ENCODE measurements at regions not wholly inside any gene's neighbourhood (a gene's known extent, or its start where the extent isn't known, plus 50 kb on each side); places are given as distances from the start of the nearest gene placed in this dataset.
A peak's percentile ranks its signal among the peaks of the same experiment; 100 is the strongest.

- Histone ChIP-seq H3K4me3 (no peak overlapping the region), H3K9me3 (no peaks in the 10 kb centered on the region), H3K4me1 (peaks cover 0 to 9% (median 1%) of the 10 kb centered on the region in 4 donors), H3K36me3 (no peaks in the 10 kb centered on the region), H3K27ac (no peak overlapping the region), H3K27me3 (no peaks in the 10 kb centered on the region)
- WGBS, 2 donors = 48 to 60% methylated on average over 4 of the region's 4 CpGs
- TF ChIP-seq POLR2A (IDR thresholded peaks at IDR 0.05) (no peak), CTCF (IDR thresholded peaks at IDR 0.05) (no peak), POLR2AphosphoS5 (IDR thresholded peaks at IDR 0.05) (no peak), EP300 (IDR thresholded peaks at IDR 0.05) (no peak)
- ATAC-seq (ENCODE audit: low FRiP score in 2 of 2) (peak; percentile 85 to 86), DNase-seq (peak in 1 of 2 donors; percentile 46)
These were observed 420.3 kb downstream of the FAT4 start for GRCh38 chr4:125735102-125735501.

GRCh38 chr4:125736057-125736456 is 421.3 kb downstream of the FAT4 start:
- no peaks in the 10 kb centered on the region for H3K36me3 ChIP-seq
- peaks cover 0 to 9% (median 3%) of the 10 kb centered on the region in 4 donors for H3K4me1 ChIP-seq
- H3K9me3 ChIP-seq = no peaks in the 10 kb centered on the region
- no peak for DNase-seq
- no peaks in the 10 kb centered on the region for H3K27me3 ChIP-seq
- no peak for ATAC-seq (ENCODE audit: low FRiP score in 2 of 2)
- WGBS, 2 donors = 78 to 86% methylated on average over 1 of the region's 1 CpG
- H3K27ac ChIP-seq = no peak overlapping the region
- no peak for TF ChIP-seq POLR2A (IDR thresholded peaks at IDR 0.05)
- no peak for TF ChIP-seq CTCF (IDR thresholded peaks at IDR 0.05)
- TF ChIP-seq EP300 (IDR thresholded peaks at IDR 0.05) = no peak
- no peak for TF ChIP-seq POLR2AphosphoS5 (IDR thresholded peaks at IDR 0.05)
- H3K4me3 ChIP-seq = no peak overlapping the region

GRCh38 chr4:125739760-125740159 is 425.0 kb downstream of the FAT4 start:
- Histone ChIP-seq H3K4me1 (peaks cover 0 to 8% (median 4%) of the 10 kb centered on the region in 4 donors), H3K27ac (peak overlapping the region in 3 of 4 donors; percentile 28 to 76 (median 28)), H3K27me3 (no peaks in the 10 kb centered on the region), H3K4me3 (no peak overlapping the region), H3K36me3 (no peaks in the 10 kb centered on the region), H3K9me3 (peaks cover 0 to 2% (median 0%) of the 10 kb centered on the region in 4 donors)
- no peak for ATAC-seq (ENCODE audit: low FRiP score in 2 of 2)
- no peak for TF ChIP-seq CTCF (IDR thresholded peaks at IDR 0.05)
- TF ChIP-seq POLR2AphosphoS5 (IDR thresholded peaks at IDR 0.05) = peak; percentile 30 to 66
- TF ChIP-seq EP300 (IDR thresholded peaks at IDR 0.05) = no peak
- no peak for DNase-seq
- 26 to 47% methylated on average over 2 of the region's 2 CpGs for WGBS, 2 donors

- TF ChIP-seq POLR2A (IDR thresholded peaks at IDR 0.05) = no peak
- TF ChIP-seq EP300 (IDR thresholded peaks at IDR 0.05) = no peak
- TF ChIP-seq CTCF (IDR thresholded peaks at IDR 0.05) = peak; percentile 49 to 78 (median 68)
- Histone ChIP-seq H3K4me1 (peaks cover 0 to 5% (median 4%) of the 10 kb centered on the region in 4 donors), H3K27me3 (no peaks in the 10 kb centered on the region), H3K9me3 (peaks cover 0 to 3% (median 0%) of the 10 kb centered on the region in 4 donors), H3K27ac (no peak overlapping the region), H3K4me3 (no peak overlapping the region), H3K36me3 (no peaks in the 10 kb centered on the region)
- DNase-seq (no peak), ATAC-seq (ENCODE audit: low FRiP score in 2 of 2) (peak in 1 of 2 donors; percentile 43)
- WGBS, 2 donors = 74 to 75% methylated on average over 8 of the region's 8 CpGs
These were observed 427.2 kb downstream of the FAT4 start for GRCh38 chr4:125741825-125742452.

- H3K4me3 ChIP-seq = no peak overlapping the region
- ATAC-seq (ENCODE audit: low FRiP score in 2 of 2) = no peak
- H3K4me1 ChIP-seq = peaks cover 0 to 5% (median 0%) of the 10 kb centered on the region in 4 donors
- no peak overlapping the region for H3K27ac ChIP-seq
- H3K9me3 ChIP-seq = peaks cover 0 to 3% (median 0%) of the 10 kb centered on the region in 4 donors
- H3K36me3 ChIP-seq = no peaks in the 10 kb centered on the region
- no peaks in the 10 kb centered on the region for H3K27me3 ChIP-seq
- DNase-seq = peak in 1 of 2 donors; percentile 57
- TF ChIP-seq POLR2AphosphoS5 (IDR thresholded peaks at IDR 0.05) (no peak), POLR2A (IDR thresholded peaks at IDR 0.05) (no peak), EP300 (IDR thresholded peaks at IDR 0.05) (no peak), CTCF (IDR thresholded peaks at IDR 0.05) (no peak)
- 97 to 100% methylated on average over 2 to 20 of the region's 23 CpGs for WGBS, 2 donors
These were observed 430.2 kb downstream of the FAT4 start for GRCh38 chr4:125744891-125745364.
